ENCODE measurements at regions not wholly inside any gene's neighbourhood (a gene's known extent, or its start where the extent isn't known, plus 50 kb on each side); places are given as distances from the start of the nearest gene placed in this dataset.

DNA sequence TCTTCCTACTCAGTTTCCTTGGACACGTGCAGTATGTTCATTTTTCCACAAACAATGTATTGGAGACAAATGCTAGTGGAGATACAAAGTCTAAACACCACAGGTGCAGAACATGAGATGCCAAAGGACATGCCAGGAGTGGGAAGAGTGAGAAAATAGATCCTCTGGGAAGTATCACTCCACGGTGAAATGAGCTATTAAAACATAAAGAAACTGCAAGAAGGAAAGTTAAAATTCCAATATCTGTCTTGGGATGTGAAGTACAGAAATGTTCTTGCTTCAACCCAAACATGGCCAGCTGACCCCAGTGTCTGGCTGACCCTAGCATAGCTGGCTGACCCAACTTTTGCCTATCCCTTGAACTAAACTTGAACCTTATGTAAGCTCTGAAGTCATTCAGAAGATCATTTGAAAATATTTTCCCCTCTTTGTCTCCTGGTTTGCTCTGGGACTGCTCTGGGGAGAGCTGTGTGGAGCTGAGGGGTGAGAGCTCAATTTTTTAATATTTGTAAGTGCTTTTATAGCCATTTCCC lies 59.5 kb downstream of the FZD1 start:
- no peak for DNase-seq

DNA sequence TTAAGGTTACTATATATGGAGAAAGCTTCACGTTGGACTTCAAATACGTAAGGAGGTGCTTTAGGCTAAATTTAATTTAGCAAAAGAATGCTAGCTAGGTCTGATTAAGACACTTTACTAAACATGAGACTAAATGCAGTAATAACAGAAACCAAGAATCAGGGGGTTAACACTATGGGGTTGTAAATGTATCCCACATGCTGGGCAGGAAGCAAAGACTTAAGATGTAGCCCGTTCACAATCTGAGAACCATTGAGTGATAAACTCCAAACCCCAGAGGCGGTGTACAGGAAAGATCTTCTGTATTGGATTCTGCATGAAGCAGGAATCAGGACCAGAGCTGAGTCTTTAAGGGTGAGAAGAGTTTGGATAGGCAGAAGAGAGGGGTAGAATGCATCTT lies 60.4 kb downstream of the FZD1 start:
- no peak for DNase-seq

DNA sequence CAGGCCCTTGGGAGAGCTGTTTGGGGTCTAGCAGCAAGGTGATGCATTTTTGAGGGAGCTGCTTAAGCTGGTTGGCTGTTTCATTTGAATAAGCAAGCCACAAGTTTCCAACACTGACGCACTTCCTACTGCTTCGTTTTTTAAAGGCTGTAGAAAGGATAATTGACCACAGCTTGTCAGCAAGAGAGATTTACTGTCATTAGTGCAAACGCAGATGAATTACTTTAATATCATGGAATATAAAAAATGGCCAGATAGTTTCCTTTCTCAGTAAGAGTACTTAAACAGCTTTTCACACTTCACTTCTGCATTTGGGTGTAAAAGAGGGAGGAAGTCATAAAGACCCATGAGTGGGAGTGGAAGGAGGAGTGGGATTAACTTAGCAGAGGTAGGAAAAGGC lies 61.5 kb downstream of the FZD1 start:
- no peak for DNase-seq

DNA sequence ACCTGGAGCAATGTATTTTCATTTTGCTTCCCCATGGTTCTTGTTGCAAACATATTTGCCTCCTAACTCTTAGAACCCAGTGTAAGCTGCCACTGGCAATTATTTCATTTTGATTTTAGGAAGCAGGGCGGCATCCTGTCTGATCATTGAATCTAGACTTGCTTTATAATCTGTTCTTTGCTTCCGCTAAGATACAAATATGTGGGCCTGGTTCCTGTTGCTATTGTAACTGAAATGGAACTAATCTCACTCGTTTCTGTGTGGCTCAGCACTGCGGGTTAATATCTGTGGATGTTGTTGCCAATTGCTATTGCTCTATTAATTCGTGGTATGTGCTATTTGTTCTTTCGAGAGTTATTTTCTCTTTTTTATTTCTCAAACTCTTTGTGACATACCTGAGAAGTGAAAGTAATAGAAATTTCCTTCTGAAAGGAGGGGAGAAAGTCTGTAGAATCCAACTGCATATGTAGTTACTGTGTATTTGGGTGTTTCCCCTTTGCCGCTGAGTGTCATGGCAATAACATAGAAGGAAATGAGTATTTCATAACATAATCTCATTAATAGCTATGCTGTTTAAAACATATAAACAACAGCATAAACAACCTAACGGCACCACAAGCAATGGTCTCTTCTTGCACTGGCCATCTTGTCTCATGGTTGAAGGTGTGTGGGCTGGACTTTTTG lies 62.4 kb downstream of the FZD1 start:
- DNase-seq: no peak

DNA sequence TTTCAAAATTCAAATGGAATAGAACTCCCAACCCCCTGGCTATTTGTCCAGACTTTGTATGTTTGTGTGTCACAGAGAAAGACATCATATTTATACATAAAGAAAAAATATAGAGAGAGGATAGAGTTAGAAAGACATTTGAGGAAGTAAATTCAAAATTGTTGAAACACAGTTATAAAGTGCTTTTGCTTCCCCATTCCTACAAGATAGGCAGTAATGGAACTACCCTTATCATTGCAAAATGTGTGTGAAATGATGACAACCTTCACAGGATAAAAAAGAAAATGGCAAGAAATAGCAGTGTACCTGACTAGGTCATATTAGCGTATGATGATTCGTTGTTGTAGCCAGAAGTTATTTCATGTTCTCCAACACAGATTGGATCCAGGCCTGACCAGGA lies 63.1 kb downstream of the FZD1 start:
- no peak for DNase-seq

DNA sequence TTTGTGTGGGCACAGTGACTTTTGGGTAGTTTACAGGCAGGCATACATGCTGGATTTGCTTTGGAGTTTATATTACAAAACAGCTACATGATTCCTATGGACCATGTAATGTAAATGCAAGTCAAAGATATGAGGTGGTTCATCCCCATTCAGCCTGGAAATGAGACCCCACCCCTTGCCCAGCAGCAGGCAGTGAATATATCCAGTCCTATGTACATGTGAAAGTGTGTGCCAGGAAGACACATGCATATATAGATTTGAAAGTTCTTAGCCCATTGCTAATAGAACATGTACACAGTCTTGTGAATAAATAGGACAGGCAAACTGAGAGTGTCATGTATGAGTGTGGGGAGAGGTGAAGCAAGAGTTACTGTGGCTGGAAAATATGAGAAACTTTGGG lies 65.3 kb downstream of the FZD1 start:
- DNase-seq: no peak

DNA sequence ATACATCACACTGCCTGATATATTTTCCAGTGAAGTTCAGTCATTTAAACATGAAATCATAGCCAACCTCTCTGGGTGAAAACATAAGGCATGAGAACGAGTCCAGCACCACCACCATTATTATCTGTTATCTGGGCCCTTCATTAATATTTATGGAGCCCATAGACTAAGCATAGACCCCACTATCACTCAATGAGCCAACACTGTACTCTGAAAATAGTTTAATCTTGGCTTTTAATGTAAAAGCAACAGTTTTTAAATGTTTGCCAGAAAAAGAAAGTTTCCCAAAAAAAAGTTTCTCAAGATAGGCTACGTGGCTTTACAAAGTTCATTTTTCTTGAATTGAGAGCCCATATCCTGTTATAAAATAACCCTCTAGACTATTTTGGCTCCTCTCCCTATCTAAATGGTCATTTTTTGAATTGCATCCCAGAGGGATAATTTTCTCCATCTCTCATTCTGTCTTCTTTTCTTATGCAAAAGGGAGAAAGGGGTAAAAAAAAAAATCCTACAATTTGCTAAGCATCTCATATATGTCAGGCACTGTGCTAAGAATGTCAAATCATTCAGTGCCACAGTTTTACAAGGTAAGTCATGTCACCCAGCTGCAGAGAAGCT lies 66.1 kb downstream of the FZD1 start:
- DNase-seq: no peak

DNA sequence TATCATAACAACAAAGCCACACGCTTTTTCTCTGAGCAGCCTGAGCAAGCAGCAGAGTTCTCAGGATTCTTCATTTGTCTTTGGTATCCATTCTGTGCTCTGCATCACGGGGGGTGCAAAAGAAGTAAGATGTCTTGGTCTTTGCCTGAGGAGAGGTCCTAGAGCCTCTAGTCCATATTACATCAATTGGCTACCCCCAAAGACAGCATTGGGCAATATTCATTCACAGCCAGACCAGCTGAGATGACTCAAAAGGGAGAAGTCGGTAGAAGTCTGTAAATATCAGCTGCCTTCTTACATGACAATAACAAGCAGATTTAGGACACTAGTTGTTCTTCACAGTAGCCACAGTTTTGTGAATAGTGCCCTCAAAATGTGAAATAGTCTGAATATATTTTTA lies 66.6 kb downstream of the FZD1 start:
- no peak for DNase-seq

DNA sequence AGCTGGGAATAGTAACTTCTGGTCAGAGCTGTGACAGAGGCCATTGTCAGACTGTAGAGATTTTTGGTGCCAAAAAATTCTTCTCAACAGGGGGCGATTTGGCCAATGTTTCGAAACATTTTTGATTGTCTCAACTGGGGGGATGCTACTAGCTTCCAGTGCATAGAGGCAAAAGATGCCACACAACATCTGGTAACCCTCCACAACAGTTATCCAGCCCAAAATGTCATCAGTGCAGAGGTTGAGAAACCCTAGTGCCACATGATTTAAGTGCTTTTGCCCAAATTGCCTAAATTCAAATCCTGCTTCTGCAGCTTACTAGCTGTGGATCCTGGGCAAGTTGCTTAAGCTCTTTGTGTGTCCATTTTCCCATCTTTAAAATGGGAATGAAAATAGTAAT lies 71.9 kb downstream of the FZD1 start:
- no peak for DNase-seq

DNA sequence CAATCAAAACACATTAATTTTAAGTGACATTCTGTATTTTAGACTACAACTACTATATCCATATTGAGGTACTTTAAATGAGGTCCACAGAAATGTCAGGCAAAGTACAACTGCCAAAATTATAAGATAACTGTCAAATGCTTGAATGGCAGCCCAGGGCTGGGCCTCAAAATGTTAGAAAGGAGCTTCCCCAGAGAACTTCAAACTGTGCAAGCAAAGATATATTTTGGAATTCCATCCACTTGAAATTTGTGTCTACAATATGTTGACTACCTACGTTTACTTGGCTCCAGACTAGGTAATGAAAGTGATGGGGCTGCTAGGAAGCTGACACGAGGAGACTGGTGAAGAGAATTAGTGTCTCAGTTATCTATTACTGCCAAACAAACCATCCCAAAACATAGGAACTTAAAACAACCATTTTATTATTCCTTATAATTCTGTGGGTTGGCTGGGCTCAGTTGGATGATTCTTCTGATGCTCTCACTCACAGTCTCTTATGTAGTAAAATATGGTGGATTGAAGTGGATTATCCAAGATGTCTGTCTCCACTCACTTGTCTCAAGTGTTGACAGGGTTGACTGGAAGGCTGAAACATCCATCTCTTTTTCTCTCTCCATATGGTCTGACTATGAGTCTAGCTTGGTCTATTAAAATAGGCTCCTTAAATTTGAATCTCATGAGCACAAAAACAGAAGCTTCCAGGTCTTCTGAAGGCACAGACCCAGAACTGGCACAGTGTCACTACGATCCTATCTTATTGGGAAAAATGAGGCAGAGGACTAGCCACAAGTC lies 74.2 kb downstream of the FZD1 start:
- no peak for DNase-seq

DNA sequence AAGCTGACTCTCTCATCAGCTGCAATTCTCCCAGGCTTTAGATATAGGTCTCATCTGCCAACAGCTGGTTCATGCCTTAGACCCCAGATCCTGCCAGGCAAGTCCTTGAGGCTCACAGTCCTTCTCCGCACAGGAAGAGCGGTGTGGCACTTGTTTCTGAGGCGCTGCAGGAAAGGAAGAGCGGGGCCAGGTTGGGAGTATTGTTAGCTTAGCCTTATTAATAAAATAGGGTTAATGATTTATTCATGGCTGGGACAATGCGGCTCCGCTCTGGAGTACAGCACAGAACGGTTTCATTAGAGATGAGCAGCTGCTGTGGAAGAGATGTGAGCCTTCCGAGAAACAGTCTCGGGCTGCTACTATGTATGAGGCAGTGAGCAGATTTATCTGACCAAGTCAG lies 78.1 kb downstream of the FZD1 start:
- DNase-seq: no peak

DNA sequence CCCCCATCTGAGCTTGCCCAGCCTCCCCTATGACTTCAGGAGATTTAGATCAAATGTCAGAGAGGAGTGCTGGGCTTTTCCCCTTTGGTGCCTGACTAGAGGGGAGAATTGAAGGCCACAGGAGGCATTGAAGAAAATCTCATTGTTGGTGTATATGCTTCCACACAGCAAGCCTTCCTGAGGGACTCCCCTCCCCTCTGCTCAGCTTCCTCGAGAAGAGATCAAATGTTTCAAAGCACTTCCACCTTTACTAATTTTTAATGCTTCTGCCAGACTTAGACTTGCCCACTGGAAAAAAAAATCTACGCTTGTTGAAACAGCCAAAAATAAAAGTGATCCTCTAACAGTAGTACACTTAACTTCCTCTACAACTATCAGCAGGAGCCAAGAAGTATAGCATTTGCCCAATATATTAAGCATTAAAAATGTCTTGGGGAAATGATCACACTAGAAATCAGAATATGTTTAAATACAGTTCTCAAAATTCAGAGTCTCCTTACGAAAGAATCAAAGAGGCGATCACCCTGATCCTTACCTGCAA lies 79.3 kb downstream of the FZD1 start:
- DNase-seq: no peak

DNA sequence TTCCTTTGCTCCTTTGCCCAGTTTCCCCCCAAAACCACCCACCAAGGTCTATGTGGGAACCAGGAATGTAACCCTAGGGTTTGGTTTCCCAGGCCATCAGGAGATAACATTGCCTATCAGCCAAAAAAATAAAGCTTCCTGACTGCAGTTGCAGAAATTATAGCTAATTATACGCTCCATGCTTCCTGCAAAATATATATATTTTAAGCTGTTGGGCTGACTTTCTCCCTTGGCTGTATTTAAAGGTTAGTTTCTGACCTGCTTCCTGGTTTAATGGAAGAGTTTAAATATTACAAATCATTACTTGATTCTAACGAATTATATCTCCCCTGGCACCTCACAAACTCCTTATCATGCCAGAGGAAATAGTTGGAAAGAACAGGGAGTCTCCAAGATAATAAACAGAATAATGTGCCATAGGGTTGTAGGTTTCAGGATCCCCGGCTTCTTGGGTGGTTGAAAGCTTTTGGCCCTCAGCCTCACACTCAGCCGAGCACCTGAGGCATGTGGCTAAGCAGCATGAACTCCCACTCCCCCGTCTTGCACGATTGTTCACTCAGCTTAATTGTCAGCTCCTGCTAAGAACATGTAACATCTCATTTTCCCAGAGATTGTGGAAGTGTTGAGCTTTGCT lies 79.9 kb downstream of the FZD1 start:
- DNase-seq: no peak

DNA sequence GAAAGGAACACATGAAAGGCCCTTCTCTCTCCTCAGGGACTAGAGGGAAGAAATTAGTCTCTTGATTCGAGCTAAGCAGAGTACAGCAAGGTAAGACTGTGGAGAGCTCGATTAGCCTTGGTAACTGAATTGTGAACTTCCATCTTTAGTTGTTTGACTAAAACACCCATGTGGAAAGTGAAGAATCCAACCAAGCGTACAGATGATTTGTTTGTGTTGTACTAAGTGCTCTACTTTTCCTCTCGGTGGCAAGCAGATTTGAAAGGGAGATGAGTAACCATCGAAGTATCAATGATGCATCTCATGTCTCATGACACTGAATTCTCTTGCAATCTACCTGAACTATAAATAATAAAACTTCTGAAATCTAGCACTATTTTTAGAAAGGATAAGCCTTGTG lies 80.7 kb downstream of the FZD1 start:
- DNase-seq: no peak

DNA sequence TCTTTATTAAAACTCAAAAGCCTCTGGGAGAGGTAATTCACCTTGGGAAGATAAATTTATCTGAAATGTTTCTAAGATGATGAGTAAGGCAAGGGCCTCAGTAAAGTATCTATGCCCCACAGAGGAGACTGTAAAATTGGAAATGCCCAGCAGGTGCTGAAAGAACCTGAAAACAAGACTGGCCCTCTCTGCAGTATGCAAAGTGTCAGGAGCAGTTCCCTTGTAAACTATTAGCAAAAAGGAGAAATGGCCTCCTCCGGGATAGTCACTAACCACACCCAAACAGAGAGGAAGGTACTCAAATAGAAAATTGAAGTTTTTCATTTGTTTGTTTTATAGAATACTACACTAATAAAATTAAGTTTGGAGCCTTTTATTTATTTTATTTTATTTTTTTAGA lies 81.2 kb downstream of the FZD1 start:
- no peak for DNase-seq

DNA sequence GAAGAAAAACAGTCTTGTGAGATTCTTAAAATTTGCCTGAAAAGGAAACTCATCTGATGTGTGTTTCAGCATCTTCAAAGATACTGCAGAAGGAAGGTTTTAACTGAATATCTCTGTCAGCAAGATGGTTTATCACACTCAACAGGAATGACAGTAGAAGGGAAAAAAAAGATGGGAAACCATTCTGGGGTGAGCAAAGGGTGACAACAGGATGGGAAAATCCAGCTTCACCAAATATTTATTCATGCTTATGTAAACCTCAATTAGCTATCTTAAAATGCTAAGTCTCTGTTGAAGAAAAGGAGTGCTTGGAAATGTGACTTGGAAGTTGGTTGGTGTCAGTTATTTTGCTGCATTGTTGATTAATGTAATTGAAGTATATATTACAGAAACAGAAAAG lies 82.2 kb downstream of the FZD1 start:
- DNase-seq: no peak

DNA sequence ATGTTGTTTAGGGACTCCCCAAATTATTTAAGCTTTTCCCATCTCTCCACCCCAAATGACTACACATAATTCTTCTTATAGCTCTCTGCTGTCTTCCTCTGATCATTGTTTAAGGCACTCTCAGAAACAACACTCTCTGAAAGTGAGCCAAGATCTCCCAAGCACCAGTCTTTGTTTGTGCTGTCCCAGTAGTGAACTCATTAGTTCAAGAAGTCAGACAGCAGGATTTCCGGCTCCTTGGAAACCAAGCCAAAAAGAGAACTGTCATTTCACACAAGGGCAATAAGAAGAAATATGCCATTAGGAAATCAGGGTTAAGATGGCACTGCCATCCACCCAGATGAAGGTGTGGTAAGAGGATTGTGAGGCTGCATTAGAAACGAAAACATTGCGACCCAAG lies 83.1 kb downstream of the FZD1 start:
- DNase-seq: no peak

DNA sequence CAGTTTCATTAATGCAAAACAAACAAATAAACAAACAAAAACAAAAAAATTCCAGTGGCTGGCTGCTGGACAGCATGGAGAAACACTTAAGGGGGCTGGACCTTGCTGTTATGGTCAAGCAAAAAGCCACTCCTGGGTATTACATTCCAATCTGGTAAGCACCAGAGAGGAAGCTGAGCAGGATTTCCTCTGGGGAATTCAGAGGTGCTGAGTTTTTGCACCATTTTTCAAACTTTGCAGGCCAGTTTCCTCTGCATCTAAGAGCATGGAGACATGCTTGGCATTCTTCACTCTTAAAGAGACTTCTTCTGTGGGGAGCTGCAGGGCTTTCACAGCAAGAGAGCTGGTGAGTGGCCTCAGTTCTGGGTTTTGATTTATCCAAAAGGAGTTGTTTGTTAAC lies 84.5 kb downstream of the FZD1 start:
- DNase-seq: no peak

DNA sequence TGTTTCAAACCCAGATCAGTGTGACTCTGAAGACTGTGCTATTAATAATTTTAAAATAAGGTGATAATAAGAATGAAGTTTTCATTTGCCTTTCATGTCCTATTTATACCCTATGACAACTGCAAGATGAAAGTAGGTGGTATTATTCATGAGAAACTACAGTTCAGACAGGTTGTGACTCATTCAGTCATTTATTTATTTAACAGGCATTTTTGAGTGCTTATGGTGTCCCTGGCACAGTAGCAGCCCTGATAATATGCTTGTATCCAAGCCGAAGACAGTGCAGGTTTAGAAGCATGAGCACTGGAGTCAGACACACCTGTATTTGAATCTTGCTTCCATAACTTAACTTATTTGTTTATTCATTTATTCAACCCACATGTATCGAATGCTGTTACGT lies 87.1 kb downstream of the FZD1 start:
- DNase-seq: no peak

DNA sequence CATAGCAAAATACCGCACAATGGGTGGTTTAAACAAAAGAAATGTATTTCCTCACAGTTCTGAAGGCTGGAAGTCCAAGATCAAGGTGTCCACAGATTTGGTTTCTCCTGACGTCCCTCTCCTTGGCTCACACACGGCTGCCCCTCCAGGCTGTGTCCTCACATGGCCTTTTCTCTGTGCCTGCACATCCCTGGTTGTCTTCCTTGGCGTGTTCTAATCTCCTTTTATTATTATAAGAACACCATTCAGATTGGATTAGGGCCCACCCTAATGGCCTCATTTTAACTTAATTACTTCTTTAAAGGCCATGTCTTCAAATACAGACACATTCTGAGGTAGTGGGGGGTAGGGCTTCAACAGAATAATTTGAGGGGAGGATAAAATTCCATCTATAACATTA lies 87.9 kb downstream of the FZD1 start:
- no peak for DNase-seq

DNA sequence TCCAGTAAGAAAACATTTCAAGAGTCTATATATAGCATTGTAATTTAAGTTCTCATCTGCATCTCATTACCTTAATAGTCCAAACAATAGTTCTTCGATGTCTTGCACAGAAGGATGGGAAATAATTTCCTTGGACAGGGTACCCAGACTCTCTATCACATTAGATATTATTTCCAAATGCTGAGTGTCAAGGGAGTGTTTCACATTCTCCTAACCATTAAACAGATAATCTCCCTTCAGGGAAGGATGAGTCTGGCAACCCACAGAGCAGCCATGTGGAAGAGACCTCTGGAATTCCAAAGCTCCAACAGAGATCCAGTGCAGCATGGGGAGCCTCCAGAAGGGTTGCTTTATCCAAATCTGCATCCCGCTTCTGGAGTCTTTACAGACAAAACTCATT lies 89.6 kb downstream of the FZD1 start:
- DNase-seq: no peak

DNA sequence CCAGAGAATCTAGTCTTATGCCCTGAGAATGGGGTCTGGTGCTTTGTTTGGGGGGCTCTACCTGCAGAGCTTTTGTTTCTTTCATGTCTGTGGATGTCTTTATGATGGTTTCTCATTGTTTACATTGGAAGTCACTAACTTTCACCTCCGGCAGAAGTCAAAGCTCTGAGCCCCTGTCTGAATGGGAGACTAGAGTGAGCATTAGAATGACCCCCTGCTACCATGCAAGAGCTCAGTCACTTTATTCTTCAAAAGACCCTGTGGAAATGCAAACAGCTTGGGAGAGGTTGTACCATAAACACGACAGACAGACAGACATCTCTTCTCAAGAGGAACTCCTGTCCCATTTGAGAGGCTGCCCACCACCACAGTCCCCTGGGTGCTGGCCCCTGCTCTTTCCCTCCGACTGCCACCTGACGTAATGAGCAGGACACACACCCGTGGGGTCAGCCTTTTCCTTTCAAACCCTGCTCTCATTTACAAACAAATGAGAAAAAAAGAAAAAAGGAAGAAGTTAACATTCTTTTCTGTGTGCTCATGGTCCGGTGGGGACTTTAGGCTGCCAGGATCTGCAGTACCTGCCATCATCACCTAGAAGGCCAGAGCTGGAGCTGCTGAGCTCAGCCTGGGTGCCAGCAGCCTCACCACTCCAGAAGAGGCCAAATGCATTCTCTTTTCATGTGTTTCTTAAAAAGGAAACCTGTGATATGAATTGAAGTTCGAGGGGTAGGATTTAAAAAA lies 91.6 kb downstream of the FZD1 start:
- no peak for DNase-seq

DNA sequence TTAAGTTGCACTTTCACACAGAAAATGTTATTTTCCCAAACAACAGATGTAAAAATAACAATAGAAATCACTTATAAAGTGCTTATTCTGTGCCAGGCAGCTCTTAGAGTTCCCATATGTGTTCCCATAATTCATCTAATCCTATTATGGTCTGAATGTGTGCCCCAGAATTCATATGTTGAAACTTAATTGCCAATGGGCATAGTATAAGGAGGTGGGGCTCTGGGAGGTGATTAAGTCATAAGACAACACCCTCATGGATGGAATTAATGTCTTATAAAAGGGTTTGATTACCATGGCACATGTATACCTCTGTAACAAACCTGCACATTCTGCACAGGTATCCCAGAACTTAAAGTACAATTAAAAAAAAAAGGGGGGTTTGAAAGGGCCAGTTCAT lies 92.7 kb downstream of the FZD1 start:
- DNase-seq: no peak
